DND-41 (cell line): ENCODE measurements at regions not wholly inside any gene's neighbourhood (a gene's known extent, or its start where the extent isn't known, plus 50 kb on each side); places are given as distances from the start of the nearest gene placed in this dataset.

Experiments
- ATAC-seq: fragments of 200-7000 bp; cut with Tn5 transposase; 3 replicates; pipeline ENCODE4 v1.9.1; 2021; ENCODE audit warnings: low read depth; ENCODE audit not compliant: insufficient read depth
- DNase-seq: peaks from one replicate; pipeline ENCODE4 v3.0.0-alpha.2; 2020
- H2AFZ ChIP-seq: 2 replicates; pipeline ENCODE4 v1.6.0; 2012; ENCODE audit warnings: low read depth, low read length
- H3K27ac ChIP-seq: 2 replicates; pipeline ENCODE4 v1.5.1; 2012; ENCODE audit warnings: low read length, inconsistent platforms
- H3K27me3 ChIP-seq: fragments of 200-600 bp; sonication (generic); 2 replicates; pipeline ENCODE4 v1.6.0; 2012; ENCODE audit warnings: low read length, mild to moderate bottlenecking, inconsistent platforms; ENCODE audit not compliant: insufficient read depth, poor library complexity
- H3K36me3 ChIP-seq: 2 replicates; pipeline ENCODE4 v1.5.1; 2012; ENCODE audit warnings: low read length, inconsistent platforms; ENCODE audit not compliant: insufficient read depth
- H3K4me1 ChIP-seq: 2 replicates; pipeline ENCODE4 v1.5.1; 2012; ENCODE audit warnings: mild to moderate bottlenecking, low read length; ENCODE audit not compliant: insufficient read depth
- H3K4me2 ChIP-seq: 2 replicates; pipeline ENCODE4 v1.6.0; 2012; ENCODE audit warnings: mild to moderate bottlenecking, moderate library complexity, low read length, inconsistent platforms; ENCODE audit not compliant: insufficient read depth
- H3K4me3 ChIP-seq, 2 experiments: fragments of 200-600 bp in 1 of 2; shearing (Covaris generic) in 1 of 2; 2 replicates each; pipeline ENCODE4 v1.5.1; 2012 to 2016; ENCODE audit warnings: inconsistent platforms in 2 of 2, low read length in 2 of 2, mild to moderate bottlenecking in 2 of 2, low read depth in 1 of 2, moderate library complexity in 1 of 2
- H3K79me2 ChIP-seq: 2 replicates; pipeline ENCODE4 v1.6.0; 2012; ENCODE audit warnings: low read length, inconsistent platforms; ENCODE audit not compliant: insufficient read depth
- H3K9ac ChIP-seq: 2 replicates; pipeline ENCODE4 v1.6.0; 2012; ENCODE audit warnings: low read depth, mild to moderate bottlenecking, inconsistent platforms, low read length, moderate library complexity
- H3K9me3 ChIP-seq: 2 replicates; pipeline ENCODE4 v1.5.1; 2012; ENCODE audit warnings: low read length, moderate library complexity, mild to moderate bottlenecking, inconsistent platforms; ENCODE audit not compliant: insufficient read depth, severe bottlenecking
- H4K20me1 ChIP-seq: 2 replicates; pipeline ENCODE4 v1.6.0; 2012; ENCODE audit warnings: low read length; ENCODE audit not compliant: insufficient read depth
- CTCF ChIP-seq: IDR thresholded peaks from 2 replicates; pipeline ENCODE4 v1.5.1; 2012; ENCODE audit warnings: borderline replicate concordance, low read length, moderate library complexity, mild to moderate bottlenecking; ENCODE audit not compliant: poor library complexity, severe bottlenecking; ENCODE audit errors: extremely low read depth
- EZH2 ChIP-seq: IDR thresholded peaks from 3 replicates; pipeline ENCODE4 v1.6.1; 2012; ENCODE audit warnings: borderline replicate concordance, low read depth, mild to moderate bottlenecking, moderate library complexity, low read length, inconsistent platforms; ENCODE audit not compliant: severe bottlenecking

- no peaks in the 10 kb centered on the region for H3K4me1 ChIP-seq
- ATAC-seq = no peak
- H3K27ac ChIP-seq = no peak overlapping the region
- no peaks in the 10 kb centered on the region for H3K27me3 ChIP-seq
- H3K4me2 ChIP-seq = no peak overlapping the region
- DNase-seq = no peak
- H2AFZ ChIP-seq = no peak overlapping the region
- no peaks in the 10 kb centered on the region for H4K20me1 ChIP-seq
- no peaks in the 10 kb centered on the region for H3K36me3 ChIP-seq
- no peaks in the 10 kb centered on the region for H3K9me3 ChIP-seq
- H3K9ac ChIP-seq = no peak overlapping the region
- H3K4me3 ChIP-seq = no peak overlapping the region
- no peaks in the 10 kb centered on the region for H3K79me2 ChIP-seq
- TF ChIP-seq EZH2 (no peak), CTCF (no peak)
Measured at GRCh38 chr13:108000998-108001397, 214.3 kb downstream of the LIG4 start.

- Histone ChIP-seq H4K20me1 (no peaks in the 10 kb centered on the region), H3K9ac (no peak overlapping the region), H3K27me3 (no peaks in the 10 kb centered on the region), H3K79me2 (no peaks in the 10 kb centered on the region), H2AFZ (no peak overlapping the region), H3K36me3 (no peaks in the 10 kb centered on the region), H3K4me1 (no peaks in the 10 kb centered on the region), H3K9me3 (no peaks in the 10 kb centered on the region), H3K27ac (no peak overlapping the region), H3K4me2 (no peak overlapping the region), H3K4me3 (no peak overlapping the region)
- DNase-seq = no peak
- no peak for ATAC-seq
- TF ChIP-seq EZH2 = no peak
- no peak for TF ChIP-seq CTCF
Measured at GRCh38 chr13:107999751-108000150, 215.6 kb downstream of the LIG4 start.

- H3K4me3 ChIP-seq = no peak overlapping the region
- ATAC-seq (no peak), DNase-seq (no peak)
- H3K9ac ChIP-seq = no peak overlapping the region
- no peaks in the 10 kb centered on the region for H3K4me1 ChIP-seq
- H3K27ac ChIP-seq = no peak overlapping the region
- no peak for TF ChIP-seq CTCF
- TF ChIP-seq EZH2 = no peak
- no peaks in the 10 kb centered on the region for H3K27me3 ChIP-seq
- no peaks in the 10 kb centered on the region for H3K36me3 ChIP-seq
- H3K9me3 ChIP-seq = no peaks in the 10 kb centered on the region
- H3K4me2 ChIP-seq = no peak overlapping the region
- H3K79me2 ChIP-seq = no peaks in the 10 kb centered on the region
- no peaks in the 10 kb centered on the region for H4K20me1 ChIP-seq
- no peak overlapping the region for H2AFZ ChIP-seq
Measured at GRCh38 chr13:107994137-107994536, 221.2 kb downstream of the LIG4 start.
